ENCODE measurements at regions not wholly inside any gene's neighbourhood (a gene's known extent, or its start where the extent isn't known, plus 50 kb on each side); places are given as distances from the start of the nearest gene placed in this dataset.
"Not testable (repeated sequence)": the region's sequence is repeated elsewhere in the genome, so short reads cannot be mapped to it uniquely, and the experiment has no call there.

DNA sequence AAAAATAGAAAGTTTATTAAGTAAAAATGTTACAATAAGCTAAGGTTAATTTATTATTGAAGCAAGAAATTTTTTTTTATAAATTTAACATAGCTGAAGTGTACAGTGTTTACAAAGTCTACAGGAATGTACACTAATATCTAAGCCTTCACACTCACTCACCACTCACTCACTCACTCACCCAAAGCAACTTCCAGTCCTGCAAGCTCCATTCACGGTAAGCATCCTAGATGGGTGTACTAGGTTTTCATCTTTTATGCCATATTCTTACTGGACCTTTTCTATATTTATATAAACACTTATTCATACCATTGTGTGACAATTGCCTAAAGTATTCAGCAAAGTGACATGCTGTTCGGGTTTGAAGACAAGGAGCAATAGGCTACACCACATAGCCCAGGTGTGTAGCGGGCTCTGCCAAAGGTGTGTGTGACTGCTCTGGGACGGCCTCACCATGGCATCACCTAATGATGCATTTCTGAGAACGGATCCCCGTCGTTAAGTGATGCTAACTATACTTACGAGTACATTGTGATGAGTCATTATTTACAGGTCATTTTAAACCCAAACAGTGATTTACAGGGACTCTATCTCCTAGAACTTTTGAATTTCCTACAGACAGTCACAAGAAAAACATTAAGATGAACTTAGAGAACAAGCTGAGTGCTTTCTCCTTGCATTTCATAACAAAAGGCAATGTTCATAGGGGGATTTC, 76.3 kb upstream of the ID2 start:
- no peak overlapping the region for H3K4me3 ChIP-seq
- H3K27me3 ChIP-seq = no peaks in the 10 kb centered on the region
- no peak overlapping the region for H3K4me2 ChIP-seq
- no peaks in the 10 kb centered on the region for H3K36me3 ChIP-seq
- peaks cover 0 to 16% (median 12%) of the 10 kb centered on the region in 10 experiments; a peak in 15 of 20 replicates for H3K4me1 ChIP-seq
- no peaks in the 10 kb centered on the region for H4K20me1 ChIP-seq
- H3K9ac ChIP-seq = no peak overlapping the region
- no peak overlapping the region for H3K27ac ChIP-seq
- H3K9me3 ChIP-seq (replicated peaks in 1 of 11) = peaks cover 5 to 13% (median 9%) of the 10 kb centered on the region in 11 experiments
- TF ChIP-seq Cebpa-rat (IDR thresholded peaks at IDR 0.05) = no peak

DNA sequence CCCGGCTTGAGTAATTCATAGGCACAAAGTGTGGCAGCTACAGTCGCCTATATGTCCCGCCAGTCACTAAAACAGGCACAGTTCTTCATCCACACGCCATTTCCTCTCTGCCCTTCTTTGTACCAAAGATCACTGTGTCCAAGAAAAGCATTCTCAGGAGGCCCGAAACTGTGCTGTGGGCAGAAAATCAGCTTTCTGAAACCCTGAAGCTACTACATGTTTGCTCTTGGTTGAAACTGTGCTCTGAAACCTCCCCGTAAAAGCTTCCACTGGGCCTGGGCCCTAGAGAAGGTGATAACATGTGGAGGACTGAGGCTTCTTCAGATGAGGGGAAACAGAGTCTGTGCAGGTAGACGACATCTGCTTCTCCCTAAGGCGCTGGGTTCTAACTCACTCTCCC, 75.6 kb upstream of the ID2 start:
- no peak overlapping the region for H3K4me2 ChIP-seq

DNA sequence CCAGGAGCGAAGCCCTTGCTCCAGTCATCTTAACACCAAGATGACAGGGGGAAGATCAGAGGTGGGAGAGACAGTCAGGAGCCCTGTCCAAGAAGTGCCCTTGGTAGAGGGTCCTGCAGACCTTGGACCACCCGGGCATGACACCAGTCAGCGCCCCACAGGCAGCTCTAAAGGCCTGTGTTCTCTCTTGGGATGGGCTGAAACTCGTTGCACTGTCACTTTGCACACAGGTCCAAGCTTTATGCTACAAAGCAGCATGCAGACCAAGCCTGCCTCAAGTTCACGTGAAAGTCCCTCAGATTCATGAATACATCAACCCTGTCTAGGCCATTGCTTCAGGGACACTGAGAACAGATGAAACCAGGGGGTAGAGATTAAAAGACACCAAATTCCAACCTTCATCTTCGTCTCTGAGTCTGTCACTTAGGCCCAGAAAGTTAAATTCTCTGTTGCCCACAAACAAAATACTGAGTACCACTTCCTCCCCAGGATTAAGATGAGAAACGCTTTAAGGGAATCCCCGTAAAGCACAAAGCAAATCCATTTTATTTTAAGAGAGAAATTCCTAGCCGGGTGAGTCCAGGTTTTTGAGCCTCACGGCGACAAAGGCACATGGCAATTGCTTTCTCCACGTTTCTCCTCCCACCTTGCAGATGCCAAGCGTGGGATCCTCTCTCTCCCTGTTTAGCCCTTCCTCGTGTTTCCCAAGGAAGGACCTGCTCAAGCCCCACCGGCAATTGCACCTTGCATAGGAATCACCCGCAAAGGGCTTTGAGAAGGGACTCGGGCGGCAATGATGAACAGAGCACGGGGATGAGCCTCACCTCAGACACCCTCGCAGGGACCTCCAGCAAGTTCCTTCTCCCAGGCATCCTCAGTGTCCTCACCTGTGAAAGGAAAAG, 75.0 kb upstream of the ID2 start:
- Histone ChIP-seq H4K20me1 (no peaks in the 10 kb centered on the region), H3K4me3 (no peak overlapping the region), H3K36me3 (no peaks in the 10 kb centered on the region), H3K9ac (no peak overlapping the region), H3K27ac (no peak overlapping the region), H3K4me2 (peak overlapping the region in 3 of 11 experiments; percentile 10 to 37 (median 22); a peak in 3 of 22 replicates), H3K4me1 (peaks cover 0 to 22% (median 13%) of the 10 kb centered on the region in 10 experiments; a peak in 16 of 20 replicates), H3K27me3 (0 out of 22 replicates have a peak, but pooled peaks cover 0 to 3% (median 0%) of the 10 kb centered on the region in 11 experiments), H3K9me3 (replicated peaks in 1 of 11) (peaks cover 14 to 22% (median 18%) of the 10 kb centered on the region in 11 experiments)
- TF ChIP-seq Cebpa-rat (IDR thresholded peaks at IDR 0.05) = no peak

More for the DNA sequence above, 75.6 kb upstream of the ID2 start:
- Histone ChIP-seq H3K36me3 (no peaks in the 10 kb centered on the region), H3K9me3 (replicated peaks in 1 of 11) (peaks cover 12 to 20% (median 16%) of the 10 kb centered on the region in 11 experiments), H3K27me3 (0 out of 22 replicates have a peak, but pooled peaks cover 0 to 2% (median 0%) of the 10 kb centered on the region in 11 experiments), H3K4me1 (peaks cover 0 to 18% (median 13%) of the 10 kb centered on the region in 10 experiments; a peak in 16 of 20 replicates), H3K9ac (no peak overlapping the region), H3K27ac (no peak overlapping the region), H4K20me1 (no peaks in the 10 kb centered on the region), H3K4me3 (no peak overlapping the region)
- TF ChIP-seq Cebpa-rat (IDR thresholded peaks at IDR 0.05) = no peak

DNA sequence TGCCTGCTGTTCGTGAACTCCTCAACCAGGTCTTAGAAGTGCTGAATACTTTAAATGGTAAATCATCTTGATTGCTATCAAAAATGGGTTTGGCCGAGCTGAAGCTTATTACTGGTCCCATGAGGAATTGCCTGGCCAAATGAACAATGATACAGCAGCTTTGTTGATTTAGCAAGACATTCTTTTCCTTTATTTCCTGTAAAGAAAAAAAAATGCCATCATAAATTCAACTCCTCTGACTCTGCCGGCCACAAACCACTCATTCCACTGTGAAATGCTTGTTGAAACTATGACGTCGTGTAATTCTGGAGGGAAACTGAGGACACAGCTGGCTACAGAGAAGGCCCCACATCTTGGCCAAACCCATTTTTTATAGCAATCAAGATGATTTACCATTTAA, 74.2 kb upstream of the ID2 start:
- Histone ChIP-seq H3K27me3 (0 out of 22 replicates have a peak, but pooled peaks cover 0 to 3% (median 0%) of the 10 kb centered on the region in 11 experiments), H3K4me2 (peak overlapping the region in 9 of 11 experiments; percentile 3 to 44 (median 29); a peak in 8 of 22 replicates), H3K27ac (peak overlapping the region in 1 of 11 experiments; percentile 36; a peak in 1 of 22 replicates), H3K36me3 (no peaks in the 10 kb centered on the region), H3K4me3 (no peak overlapping the region), H3K9ac (no peak overlapping the region), H3K9me3 (replicated peaks in 1 of 11) (peaks cover 14 to 22% (median 18%) of the 10 kb centered on the region in 11 experiments), H3K4me1 (peaks cover 0 to 22% (median 13%) of the 10 kb centered on the region in 10 experiments; a peak in 16 of 20 replicates), H4K20me1 (no peaks in the 10 kb centered on the region)
- no peak for TF ChIP-seq Cebpa-rat (IDR thresholded peaks at IDR 0.05)

DNA sequence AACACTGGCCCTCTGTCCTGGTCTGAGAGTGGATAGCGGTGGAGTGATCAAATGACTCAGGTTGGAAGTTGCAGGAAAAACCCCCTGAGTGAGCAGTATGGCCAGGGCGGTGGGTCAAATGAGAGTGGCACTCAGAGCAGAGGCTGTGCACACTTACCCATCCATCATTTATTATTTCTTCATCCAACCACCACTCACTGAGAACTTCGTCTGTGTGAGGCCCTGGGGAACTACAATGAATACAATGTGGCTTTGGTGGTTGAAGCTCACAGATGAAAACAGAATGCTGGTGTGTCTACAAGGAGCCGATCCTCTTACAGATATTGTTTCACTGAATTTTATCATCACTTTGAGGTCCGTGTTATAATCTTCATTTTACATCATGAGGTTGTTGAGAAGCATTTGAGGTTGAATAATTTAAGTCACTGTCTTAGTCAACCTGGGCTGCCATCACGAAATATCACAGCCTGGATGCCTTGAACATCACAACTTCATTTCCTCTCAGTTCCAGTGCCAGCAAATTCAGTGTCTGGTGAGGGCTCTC, 73.4 kb upstream of the ID2 start:
- Histone ChIP-seq H3K4me3 (no peak overlapping the region), H3K36me3 (no peaks in the 10 kb centered on the region), H3K27me3 (0 out of 22 replicates have a peak, but pooled peaks cover 0 to 3% (median 0%) of the 10 kb centered on the region in 11 experiments), H3K9ac (no peak overlapping the region; a peak in 1 of 22 replicates), H3K27ac (peak overlapping the region in 2 of 11 experiments; percentile 37 to 61; a peak in 3 of 22 replicates), H4K20me1 (no peaks in the 10 kb centered on the region), H3K4me1 (peaks cover 0 to 22% (median 13%) of the 10 kb centered on the region in 10 experiments; a peak in 16 of 20 replicates), H3K9me3 (replicated peaks in 1 of 11) (peaks cover 14 to 22% (median 18%) of the 10 kb centered on the region in 11 experiments), H3K4me2 (peak overlapping the region in 9 of 11 experiments; percentile 3 to 44 (median 29); a peak in 14 of 22 replicates)
- peak in 2 of 11 experiments; percentile 27 to 56; a peak in 2 of 22 replicates for TF ChIP-seq Cebpa-rat (IDR thresholded peaks at IDR 0.05)

DNA sequence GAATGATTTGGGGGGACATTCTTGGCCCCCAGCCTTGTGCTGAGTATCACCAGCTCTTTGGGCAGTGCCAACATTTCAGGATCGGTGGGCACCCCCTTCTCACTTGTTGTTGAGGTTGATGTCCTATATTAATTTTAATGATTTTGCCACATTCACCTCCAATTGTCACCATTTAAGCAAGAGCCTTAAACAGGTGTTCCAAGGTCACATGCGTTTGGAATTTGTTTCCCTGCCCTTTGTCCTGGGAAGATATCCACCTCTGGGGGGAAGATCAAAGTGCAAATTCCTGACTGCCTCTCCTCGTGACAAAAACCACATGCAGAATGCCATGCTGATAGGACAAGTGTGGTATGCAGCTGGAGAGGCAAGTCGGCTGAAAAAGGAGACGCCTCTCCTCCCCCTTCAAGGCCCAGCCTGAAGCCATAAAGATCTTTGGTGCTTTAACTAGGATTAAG, 72.5 kb upstream of the ID2 start:
- H3K4me3 ChIP-seq = no peak overlapping the region
- no peaks in the 10 kb centered on the region for H4K20me1 ChIP-seq
- H3K4me1 ChIP-seq = peaks cover 0 to 22% (median 13%) of the 10 kb centered on the region in 10 experiments; a peak in 16 of 20 replicates
- H3K27me3 ChIP-seq = 0 out of 22 replicates have a peak, but pooled peaks cover 0 to 3% (median 0%) of the 10 kb centered on the region in 11 experiments
- H3K9me3 ChIP-seq (replicated peaks in 1 of 11) = peaks cover 14 to 22% (median 18%) of the 10 kb centered on the region in 11 experiments
- H3K4me2 ChIP-seq = no peak overlapping the region
- TF ChIP-seq Cebpa-rat (IDR thresholded peaks at IDR 0.05) = no peak
- no peak overlapping the region for H3K9ac ChIP-seq
- no peaks in the 10 kb centered on the region for H3K36me3 ChIP-seq
- H3K27ac ChIP-seq = peak overlapping the region in 1 of 11 experiments; percentile 61; a peak in 1 of 22 replicates

DNA sequence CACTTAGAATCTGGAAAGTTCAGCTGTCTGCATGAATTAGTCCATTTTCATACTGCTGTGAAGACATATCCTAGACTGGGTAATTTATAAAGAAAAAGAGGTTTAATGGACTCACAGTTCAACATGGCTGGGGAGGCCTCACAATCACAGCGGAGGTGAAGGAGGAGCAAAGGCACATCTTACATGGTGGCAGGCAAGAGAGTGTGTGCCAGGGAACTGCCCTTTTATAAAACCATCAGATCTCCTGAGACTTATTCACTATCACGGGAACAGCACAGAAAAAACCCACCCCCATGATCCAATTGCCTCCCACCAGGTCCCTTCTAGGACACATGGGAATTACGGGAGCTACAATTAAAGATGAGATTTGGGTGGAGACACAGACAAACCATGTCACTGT, 71.1 kb upstream of the ID2 start:
- H3K4me3 ChIP-seq, H4K20me1 ChIP-seq, H3K9ac ChIP-seq, H3K36me3 ChIP-seq, H3K27me3 ChIP-seq, H3K27ac ChIP-seq: not testable (repeated sequence)
- peak overlapping the region in 3 of 11 experiments; percentile 16 to 23 (median 22); a peak in 3 of 22 replicates for H3K4me2 ChIP-seq
- peaks cover 14 to 22% (median 18%) of the 10 kb centered on the region in 11 experiments for H3K9me3 ChIP-seq (replicated peaks in 1 of 11)
- peaks cover 0 to 22% (median 13%) of the 10 kb centered on the region in 10 experiments; a peak in 16 of 20 replicates for H3K4me1 ChIP-seq

DNA sequence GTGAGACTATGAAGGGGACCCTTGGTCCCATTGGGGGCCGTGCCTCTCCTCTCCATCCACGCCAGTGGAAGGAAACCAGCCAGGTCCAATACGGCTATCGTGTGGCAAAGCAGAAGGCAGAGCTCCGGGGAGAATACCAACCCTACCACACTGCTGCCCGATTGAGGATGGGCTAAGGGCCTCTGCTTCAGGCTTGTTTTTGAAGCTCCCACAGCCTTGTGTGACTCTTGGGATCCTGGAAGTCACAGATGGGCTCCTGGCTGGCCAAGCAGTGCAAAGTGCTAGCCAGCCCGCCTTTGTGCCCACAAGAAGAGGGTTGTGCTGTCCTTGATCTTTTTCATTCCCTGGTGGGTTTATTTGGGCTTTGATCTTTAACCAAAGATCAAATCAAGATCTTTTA, 70.6 kb upstream of the ID2 start:
- H3K4me3 ChIP-seq = no peak overlapping the region
- TF ChIP-seq Cebpa-rat (IDR thresholded peaks at IDR 0.05) = no peak
- peaks cover 14 to 22% (median 18%) of the 10 kb centered on the region in 11 experiments for H3K9me3 ChIP-seq (replicated peaks in 1 of 11)
- no peak overlapping the region for H3K27ac ChIP-seq
- no peaks in the 10 kb centered on the region for H3K36me3 ChIP-seq
- H3K4me2 ChIP-seq = peak overlapping the region in 5 of 11 experiments; percentile 16 to 23 (median 19); a peak in 6 of 22 replicates
- H3K9ac ChIP-seq = no peak overlapping the region
- H3K4me1 ChIP-seq = peaks cover 0 to 22% (median 13%) of the 10 kb centered on the region in 10 experiments; a peak in 16 of 20 replicates
- no peaks in the 10 kb centered on the region for H4K20me1 ChIP-seq
- H3K27me3 ChIP-seq = 0 out of 22 replicates have a peak, but pooled peaks cover 0 to 3% (median 0%) of the 10 kb centered on the region in 11 experiments

All from BLaER1 treated with 17β-estradiol and CSF1 and Interleukin-3, amounts not matched to agents 10 nM and 100 nM (cell line).